Neural cell (in vitro differentiated cells): ENCODE measurements at regions not wholly inside any gene's neighbourhood (a gene's known extent, or its start where the extent isn't known, plus 50 kb on each side); places are given as distances from the start of the nearest gene placed in this dataset.

Source experiments
- EZH2 ChIP-seq: fragments of 200-600, 300-800 bp; shearing (Covaris generic), sonication (generic); IDR thresholded peaks from 2 replicates; pipeline ENCODE4 v1.6.1; 2014; ENCODE audit warnings: antibody characterized with exemption, low read length, borderline replicate concordance, mild to moderate bottlenecking; ENCODE audit not compliant: insufficient read depth, poor library complexity, severe bottlenecking
- TF ChIP-seq, protein P1 (sequence below): fragments of 450-650 bp; IDR thresholded peaks from 2 replicates; pipeline ENCODE4 v1.5.1; 2014; ENCODE audit warnings: antibody characterized with exemption, mild to moderate bottlenecking, moderate library complexity; ENCODE audit not compliant: poor library complexity, severe bottlenecking

DNA sequence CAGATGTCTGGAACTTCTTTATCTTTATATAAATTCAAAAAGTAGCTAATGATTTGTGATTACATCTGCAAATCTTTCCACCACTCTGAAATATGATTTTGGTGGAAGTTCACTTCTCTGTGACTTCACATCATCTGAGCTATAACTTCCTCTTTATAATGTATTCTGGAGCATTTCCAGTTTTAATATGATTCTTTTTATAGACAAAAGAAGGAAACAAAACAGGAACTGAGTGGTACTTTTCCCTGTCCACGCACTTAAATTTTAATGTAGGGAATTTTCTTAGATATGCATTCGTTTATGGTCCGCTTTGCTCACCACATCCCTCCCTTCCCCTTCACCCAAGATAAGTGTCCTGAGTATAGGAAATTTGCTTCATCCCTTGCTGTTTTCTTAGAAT lies 333.5 kb downstream of the CHSY3 start:
- TF ChIP-seq, protein P1, sequence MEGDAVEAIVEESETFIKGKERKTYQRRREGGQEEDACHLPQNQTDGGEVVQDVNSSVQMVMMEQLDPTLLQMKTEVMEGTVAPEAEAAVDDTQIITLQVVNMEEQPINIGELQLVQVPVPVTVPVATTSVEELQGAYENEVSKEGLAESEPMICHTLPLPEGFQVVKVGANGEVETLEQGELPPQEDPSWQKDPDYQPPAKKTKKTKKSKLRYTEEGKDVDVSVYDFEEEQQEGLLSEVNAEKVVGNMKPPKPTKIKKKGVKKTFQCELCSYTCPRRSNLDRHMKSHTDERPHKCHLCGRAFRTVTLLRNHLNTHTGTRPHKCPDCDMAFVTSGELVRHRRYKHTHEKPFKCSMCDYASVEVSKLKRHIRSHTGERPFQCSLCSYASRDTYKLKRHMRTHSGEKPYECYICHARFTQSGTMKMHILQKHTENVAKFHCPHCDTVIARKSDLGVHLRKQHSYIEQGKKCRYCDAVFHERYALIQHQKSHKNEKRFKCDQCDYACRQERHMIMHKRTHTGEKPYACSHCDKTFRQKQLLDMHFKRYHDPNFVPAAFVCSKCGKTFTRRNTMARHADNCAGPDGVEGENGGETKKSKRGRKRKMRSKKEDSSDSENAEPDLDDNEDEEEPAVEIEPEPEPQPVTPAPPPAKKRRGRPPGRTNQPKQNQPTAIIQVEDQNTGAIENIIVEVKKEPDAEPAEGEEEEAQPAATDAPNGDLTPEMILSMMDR: no peak
- TF ChIP-seq EZH2: no peak
